ENCODE measurements at regions not wholly inside any gene's neighbourhood (a gene's known extent, or its start where the extent isn't known, plus 50 kb on each side); places are given as distances from the start of the nearest gene placed in this dataset.
A peak's percentile ranks its signal among the peaks of the same experiment; 100 is the strongest.
"Not testable (repeated sequence)": the region's sequence is repeated elsewhere in the genome, so short reads cannot be mapped to it uniquely, and the experiment has no call there.

DNA sequence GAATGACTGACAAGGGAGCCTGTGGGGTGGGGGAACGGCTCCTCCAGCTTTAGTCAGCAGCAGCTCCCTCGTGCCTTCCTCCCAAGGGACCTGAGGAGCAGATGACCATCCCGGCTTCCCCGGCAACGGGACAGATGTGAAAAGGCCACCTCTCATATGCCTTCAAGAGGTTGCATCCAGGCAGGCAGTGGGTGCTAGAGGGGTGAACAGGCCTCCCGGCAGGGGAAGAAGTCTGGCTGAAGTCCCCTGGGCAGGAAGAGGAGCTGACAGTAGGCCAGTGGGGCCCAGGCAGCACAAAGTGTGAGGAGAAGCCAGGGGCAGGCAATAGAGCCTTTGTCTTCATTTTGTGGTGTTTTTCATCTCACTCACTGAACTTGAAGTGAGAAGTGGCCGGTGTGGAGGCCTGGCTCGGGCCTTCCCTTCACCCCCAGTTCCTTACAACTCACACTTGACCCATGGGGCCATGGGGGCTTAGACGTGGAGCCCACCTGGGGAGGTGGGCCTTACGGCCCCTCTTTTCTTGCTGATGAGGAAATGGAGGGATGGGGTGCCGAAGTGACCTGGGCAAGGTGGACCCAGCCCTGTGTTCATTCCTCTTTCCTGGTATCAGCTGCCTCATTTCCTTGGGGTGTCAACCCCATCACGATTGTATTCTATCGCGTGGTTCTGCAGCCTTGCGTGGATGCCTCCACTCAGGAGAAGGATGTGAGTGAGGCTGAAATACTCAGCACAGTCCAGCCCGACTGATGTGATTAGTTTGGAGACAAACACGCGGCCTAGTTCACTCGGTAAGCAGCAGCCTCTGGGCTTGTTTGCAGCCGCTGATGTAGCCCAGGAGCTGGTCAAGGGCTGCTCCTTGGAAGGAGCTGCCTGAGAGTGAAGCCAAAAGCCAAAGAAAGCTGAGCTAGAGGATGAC, 115.5 kb upstream of the ALDH1A3 start:
- DNase-seq (ENCODE audit: low spot score): peak; percentile 71
- intact Hi-C loops (cut with DNase I): no loop called here

DNA sequence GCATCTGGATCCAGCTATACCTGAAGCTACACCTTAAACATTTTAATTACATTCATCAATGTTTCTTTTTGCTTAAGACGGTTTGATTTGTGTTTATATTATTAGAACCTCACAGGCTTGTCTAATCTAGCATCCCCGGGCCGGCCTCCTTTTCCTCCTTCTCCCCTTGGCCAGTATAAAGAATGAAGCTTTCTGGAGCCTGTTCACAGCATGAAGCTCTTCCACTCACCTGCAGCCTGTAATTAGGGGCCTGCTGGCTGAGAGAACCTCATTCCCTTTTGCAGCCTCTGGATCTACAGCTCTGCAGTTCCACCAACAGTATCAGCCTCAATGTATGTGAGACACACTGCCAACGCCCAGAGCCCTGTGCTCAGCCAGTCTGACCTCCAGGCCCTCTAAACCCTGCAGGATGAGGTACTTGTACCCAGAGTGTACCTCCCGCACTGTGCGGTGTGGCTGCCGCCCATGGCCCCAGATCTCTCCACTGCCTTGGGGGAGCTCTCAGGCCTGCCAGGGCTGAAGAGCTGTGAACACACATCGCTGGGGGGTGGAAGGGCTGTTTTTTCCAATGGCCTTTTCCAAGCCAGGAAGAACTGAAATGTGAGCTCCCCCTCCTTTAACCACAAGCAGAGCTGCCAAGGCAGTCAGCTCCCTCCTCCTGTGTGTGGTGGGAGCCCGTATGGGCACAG, 114.7 kb upstream of the ALDH1A3 start:
- intact Hi-C loops (cut with DNase I): no loop called here
- peak; percentile 60 for DNase-seq (ENCODE audit: low spot score)

DNA sequence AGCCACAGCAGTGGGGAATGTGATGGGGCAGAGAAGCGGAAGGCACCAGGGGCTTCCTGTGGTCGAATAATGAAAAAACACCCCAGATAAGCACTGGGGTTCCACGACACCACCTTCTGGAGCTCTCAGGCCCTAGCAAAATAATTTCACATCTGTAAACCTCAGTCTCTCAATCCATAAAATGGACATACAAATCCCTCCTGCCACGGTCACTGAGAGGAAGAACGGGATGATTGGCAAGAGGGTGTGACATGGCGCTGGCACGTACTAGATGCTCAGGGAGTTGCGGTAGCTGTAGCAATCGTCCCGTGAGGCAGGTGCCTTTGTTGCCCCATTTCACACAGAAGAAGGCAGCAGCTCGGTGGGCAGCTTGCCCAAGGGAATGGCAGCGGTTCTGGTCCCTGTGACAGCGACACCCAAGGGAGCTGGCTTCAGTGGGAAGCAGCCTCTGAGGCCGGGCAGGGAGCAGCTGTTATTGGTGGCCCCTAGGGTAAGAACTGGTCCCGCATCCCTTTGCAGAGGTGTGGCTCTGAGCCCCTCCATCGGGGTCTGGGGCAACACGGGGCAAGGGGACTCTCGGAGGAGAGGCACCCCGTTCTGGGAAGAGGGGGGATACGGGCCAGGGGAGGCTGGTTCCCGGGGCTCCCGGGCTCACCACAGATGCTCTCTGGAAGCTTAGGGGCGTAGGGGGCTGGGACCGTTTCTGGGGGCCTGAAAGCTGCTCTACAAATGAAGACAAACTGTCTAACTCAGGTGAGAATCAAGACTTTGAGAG, 114.0 kb upstream of the ALDH1A3 start:
- intact Hi-C loops (cut with DNase I): no loop called here
- peak; percentile 66 for DNase-seq (ENCODE audit: low spot score)

DNA sequence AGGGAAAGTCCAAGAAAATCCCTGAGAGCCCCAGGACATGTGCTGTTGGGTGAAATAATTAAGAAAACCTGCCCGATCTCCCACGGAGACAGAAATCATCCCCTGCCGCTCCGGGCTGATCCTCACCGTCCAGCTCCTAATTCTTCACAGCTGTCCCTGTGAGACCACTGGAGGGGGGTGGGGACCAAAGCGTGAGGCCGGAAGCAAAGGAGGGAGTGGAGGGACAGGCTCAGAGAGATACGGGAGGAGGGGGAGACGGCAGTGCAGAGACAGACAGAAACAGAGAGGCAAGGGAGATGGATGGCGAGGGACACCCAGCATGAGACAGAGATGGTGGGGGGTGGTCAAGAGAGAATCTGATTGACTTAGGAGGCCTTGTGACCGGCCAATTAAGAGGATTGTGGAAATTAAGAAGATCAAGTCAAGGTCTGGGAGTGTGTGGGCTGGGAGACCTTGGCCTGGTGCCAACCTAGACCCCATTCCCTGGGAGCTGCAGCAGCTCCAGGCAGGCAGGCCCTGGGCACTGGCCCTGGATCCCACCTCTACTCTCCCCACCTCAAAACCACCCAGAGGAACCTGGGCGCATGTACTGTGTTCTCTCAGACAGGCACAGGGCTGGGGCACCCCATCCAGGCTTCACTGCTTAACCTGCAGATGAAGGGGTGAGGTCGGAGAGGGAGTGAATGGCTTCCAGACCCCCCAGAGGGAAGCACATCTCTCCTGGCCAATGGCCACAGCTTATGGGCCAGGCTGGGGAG, 113.2 kb upstream of the ALDH1A3 start:
- DNase-seq (ENCODE audit: low spot score): peak; percentile 57
- intact Hi-C loops (cut with DNase I): no loop called here

DNA sequence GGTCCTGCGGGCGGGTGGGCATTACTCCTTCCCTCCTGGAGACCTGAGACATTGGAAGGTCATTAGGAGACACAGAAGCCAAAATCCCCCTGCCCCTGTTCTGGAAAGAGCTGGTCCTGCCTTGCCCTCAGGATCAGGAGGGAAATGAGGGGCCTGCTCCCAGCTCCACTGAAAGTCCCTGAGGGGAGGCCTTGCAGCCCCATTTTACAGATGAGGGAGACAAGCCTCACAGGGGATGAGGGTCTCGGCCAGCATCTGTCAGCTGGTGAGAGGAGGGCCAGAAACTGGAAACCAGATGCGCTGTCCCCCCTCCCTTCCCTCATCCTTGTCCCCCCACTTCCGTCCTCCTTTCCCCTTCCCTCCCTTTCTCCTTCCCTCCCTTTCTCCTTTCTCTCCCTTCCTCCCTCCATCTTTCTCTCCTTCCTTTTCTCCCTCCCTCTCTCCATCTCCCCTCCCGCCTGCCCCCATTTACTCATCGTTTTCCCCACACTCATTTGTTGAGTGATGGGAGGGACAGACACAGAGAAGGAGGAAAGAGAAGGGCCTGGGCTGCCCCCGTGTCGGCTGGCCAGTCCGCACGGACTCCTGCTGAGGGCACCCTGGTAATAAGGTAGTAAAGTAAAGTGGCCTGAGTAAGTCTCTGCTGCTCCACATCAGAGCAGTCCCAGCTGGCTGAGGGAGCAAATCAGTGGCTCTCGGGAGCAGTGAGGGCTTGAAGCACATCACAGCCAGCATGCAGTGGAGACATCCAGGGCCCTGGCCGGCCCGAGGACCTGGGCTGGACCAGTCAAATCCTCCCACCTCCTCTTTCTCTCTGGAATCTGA, 112.4 kb upstream of the ALDH1A3 start:
- peak; percentile 66 for DNase-seq (ENCODE audit: low spot score)
- intact Hi-C loops (cut with DNase I): no loop called here

DNA sequence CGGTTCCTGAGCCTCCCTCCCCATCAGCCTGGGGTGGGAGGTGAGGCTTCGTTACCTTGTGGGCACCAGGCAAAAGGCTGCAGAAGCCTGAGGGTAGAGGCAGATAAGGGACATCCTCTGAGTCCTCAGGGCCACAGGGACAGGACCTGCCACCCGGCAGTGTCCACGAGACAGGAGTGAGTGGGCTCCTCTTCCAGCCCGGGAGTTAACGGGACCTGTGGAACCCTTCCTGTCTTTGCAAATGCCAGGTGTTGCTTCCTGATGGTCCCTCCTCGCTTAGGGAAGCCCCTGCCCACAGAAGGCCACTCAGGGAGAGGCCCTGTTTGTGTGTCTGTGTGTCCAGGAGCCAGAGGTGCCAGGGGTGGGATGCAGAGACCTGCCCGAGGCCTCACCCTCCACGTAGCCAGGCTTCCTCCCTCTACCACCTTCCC, 111.1 kb upstream of the ALDH1A3 start:
- peak; percentile 58 for DNase-seq (ENCODE audit: low spot score)
- intact Hi-C loops (cut with DNase I): no loop called here

DNA sequence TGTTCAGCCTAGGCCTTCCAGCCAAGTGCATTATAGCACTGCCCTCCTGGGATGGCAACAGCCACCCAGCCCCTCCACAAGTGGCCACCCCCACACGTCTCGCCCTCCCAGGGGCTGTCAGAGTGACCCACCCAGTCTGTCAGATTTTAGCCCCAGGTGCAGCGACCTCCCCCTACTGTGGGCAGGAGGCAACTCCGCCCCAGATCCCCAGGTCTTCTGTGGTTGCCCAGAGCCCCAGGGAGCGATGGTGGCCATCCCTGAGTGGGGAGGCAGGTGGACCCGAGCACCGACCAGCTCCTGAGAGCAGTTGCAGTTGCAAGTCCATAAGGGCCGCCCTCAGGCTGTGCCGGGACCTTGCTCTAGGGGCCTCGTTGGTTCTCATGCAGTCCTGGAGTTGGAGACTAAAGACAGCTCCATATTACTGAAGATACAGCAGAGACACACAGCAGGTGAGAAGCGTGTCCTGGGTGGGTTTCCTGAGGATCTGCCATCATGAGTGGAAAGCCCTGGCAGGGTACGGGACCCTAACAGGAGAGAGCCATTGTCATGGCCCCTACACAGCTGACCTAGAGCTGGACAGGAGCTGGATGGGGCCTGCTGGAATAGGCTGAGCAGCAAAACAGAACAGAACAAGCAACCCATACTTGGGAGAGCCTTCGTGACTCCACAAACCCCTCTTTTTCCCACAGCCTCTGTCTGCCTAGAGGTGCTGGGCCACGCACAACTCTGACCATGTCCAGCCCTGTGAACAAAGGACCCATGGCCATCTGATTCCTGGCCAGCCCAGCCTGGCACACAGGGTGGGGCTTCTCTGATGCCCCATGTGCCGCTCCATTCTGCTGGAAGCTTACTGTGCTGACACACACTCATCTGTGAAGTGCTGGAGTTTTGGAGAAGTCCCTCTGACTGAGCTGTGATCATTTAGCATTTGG, 110.3 kb upstream of the ALDH1A3 start:
- intact Hi-C loops (cut with DNase I): no loop called here
- peak; percentile 61 for DNase-seq (ENCODE audit: low spot score)

DNA sequence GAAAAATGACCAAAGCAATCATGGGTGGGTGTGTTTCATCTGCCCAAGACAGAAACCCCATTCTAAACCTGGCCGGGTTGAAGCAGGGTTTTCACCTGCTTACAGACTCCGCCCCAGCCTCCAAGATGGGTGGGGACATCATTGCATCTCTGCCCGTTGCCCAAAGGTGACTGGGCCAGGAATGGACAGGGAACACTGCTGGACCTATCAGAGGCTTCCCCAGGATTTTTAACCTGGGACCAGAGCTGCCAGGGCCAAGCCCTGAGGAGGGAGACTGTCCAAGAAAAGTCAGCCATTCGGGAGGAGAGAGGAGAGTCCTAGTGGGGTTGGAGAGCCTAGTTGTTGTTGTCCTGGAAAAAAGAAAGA, 109.7 kb upstream of the ALDH1A3 start:
- intact Hi-C loops (cut with DNase I): no loop called here
- no peak for DNase-seq (ENCODE audit: low spot score)

DNA sequence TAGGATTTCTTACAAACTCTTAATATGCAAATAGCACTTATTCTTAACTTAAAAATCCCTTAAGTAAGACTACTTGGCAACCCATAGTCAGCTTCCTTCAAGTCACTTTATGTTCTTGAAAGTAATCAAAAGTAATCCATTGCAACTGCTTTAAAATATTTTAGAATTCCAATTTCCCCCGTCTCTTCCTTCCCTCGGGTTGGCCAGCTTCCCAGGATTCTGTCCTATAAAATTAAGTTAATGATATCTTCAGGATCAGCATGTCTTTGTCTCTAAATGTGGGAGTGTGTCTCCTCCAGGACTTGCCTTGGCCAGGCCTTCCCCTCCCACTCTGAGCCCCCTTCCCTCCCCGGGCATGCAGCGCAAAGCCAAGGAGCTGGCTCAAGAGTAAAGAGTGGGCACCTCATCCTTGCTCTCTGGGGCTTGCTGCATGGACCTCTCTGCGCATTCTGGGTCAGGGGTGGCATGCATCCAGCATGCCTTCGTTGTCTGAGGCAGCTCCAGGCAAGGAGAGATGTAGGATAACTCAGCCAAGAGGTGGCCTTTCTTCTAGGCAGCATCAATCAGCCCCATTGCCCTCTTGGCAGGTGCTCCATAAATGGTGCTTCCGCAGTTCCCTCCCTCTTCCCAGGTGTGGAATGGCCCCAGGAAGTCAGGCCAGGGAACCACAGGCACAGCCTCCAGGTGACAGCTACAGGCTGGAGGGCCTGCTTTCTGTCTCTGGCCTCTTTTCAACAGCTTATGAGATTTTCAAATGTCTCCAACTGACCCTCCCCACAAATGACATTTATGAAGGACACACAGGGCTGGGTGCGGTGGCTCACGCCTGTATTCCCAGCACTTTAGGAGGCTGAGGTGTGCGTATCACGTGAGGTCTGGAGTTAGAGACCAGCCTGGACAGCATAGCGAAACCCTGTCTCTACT, 108.7 kb upstream of the ALDH1A3 start:
- intact Hi-C loops (cut with DNase I): no loop called here
- peak; percentile 62 for DNase-seq (ENCODE audit: low spot score)

DNA sequence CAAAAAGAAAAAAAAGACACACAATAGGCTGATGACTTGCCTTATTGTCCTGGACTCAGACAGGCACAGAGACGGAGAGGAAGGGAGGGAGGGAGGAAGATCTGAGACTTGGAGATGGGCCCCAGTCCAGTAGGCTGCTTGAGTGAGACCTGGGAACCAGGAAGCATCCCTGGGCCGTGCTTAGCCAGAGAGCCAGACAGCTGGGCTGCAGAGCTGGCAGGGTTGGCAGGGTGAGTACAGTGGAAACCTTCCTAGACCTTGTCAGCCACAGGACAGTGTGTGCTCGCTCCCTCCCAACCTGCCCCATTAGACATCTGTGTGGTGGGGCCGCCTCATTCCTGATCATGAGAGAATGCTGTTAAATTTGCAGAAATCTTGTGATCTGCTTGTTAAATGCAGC, 107.9 kb upstream of the ALDH1A3 start:
- DNase-seq (ENCODE audit: low spot score): peak; percentile 69
- intact Hi-C loops (cut with DNase I): no loop called here

DNA sequence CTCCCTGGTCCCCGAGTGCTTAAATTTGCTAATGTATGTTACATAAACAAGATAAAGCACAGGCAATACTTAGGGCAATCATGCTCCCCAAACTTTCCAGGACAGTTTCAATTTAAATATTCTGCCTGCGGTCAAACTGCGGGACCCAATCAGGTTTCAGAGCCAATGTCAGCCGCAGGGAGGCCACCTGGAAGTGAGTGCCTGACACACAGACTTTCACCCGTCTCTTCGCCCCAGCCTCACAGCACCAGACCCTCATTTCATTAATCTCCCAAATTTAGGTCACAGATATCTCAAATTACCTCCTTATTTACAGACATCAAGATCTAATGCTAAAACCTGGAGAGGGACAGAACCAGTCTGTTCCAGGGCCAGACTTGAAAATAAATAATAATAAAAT, 107.2 kb upstream of the ALDH1A3 start:
- DNase-seq (ENCODE audit: low spot score): no peak
- intact Hi-C loops (cut with DNase I): no loop called here

DNA sequence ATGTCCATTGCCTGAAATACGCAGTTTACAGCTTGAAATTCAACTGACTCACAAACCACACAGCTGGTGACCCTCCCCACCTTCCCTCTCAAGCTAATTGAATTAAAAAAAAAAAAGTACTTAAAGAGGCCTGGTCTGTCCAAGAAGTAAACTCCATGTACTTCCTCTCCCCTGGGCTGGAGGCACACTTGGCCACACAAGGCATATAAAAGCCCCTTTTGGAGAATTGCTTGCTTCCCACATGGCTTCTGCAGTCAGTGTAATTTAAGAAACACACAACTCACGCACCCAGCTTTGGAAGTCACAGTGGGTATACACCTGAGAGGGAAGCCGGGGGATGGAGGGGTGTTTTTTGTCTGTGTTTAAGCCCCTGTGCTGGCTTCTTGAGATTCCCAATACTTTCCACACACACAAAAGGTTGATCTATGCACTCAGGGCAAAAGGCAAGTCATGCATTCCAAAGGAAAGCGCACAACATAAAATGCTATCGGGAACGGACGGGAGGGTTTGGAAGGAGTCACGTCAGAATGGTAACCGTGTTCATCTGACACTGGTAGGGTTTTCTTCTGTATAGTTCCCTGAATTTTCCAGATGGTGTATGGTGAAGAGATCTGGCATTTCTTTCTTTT, 106.6 kb upstream of the ALDH1A3 start:
- intact Hi-C loops (cut with DNase I): no loop called here
- DNase-seq (ENCODE audit: low spot score): no peak

DNA sequence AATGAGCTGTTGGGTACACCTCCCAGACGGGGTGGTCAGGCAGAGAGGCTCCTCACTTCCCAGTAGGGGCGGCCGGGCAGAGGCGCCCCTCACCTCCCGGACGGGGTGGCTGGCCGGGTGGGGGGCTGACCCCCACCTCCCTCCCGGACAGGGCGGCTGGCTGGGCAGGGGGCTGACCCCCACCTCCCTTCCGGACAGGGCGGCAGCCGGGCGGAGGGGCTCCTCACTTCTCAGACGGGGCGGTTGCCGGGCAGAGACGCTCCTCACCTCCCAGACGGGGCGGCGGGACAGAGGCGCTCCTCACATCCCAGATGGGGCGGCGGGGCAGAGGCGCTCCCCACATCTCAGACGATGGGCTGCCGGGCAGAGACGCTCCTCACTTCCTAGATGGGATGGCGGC, 105.6 kb upstream of the ALDH1A3 start:
- intact Hi-C loops (cut with DNase I); DNase-seq (ENCODE audit: low spot score): not testable (repeated sequence)

DNA sequence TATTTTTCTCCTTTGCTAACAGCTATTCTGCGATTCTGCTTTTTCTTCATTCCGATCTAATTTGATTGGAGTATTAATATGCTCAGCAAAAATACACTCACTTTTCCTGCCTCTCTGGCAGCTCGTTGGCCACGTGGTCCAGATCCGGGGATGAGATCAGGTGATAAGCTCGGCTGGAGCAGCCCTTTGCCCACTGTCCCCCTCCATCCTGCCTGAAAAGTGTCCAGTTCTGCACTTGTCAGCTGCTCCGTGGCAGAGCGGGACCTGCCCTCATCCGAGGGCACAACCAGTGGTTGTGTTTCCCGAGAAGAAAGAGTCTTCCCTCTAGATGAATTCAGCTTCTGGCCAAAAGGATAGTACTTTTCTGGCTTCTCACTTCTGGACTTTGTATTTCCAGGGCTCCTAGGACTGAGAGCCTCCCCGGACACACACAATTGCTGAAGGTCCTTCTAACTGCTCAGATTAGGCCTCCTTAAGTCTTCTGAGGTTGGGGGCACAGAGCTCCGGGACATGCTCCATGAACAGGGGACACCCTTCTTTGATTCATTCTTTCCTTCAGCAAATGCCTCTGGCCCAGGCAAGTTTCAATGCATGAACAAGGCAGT, 103.9 kb upstream of the ALDH1A3 start:
- DNase-seq (ENCODE audit: low spot score): peak; percentile 49
- intact Hi-C loops (cut with DNase I): loop anchor here (5.0 kb wide), 1 partner anchor 48 kb away; no protein-coding TSS in a partner anchor

DNA sequence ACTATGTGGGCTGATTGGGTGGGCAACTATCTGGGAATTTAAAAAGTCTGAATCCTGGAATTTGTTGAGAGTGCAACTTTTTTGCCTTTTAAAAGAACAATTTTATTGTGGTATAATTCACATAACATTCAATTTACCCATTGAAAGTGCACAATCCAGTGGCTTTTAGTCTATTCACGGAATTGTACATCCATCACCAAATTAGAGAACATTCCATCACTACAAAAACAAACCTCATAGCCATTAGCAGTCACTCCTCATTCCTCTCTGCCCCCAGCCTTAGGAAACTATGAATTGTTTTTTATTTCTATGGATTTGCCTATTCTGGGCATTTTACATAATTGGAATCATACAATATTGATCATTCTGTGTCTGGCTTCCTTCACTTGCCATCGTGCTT, 101.8 kb upstream of the ALDH1A3 start:
- intact Hi-C loops (cut with DNase I): loop anchor here (5.0 kb wide), 1 partner anchor 51 kb away; no protein-coding TSS in a partner anchor
- no peak for DNase-seq (ENCODE audit: low spot score)
